ENCODE measurements at regions not wholly inside any gene's neighbourhood (a gene's known extent, or its start where the extent isn't known, plus 50 kb on each side); places are given as distances from the start of the nearest gene placed in this dataset.

DNA sequence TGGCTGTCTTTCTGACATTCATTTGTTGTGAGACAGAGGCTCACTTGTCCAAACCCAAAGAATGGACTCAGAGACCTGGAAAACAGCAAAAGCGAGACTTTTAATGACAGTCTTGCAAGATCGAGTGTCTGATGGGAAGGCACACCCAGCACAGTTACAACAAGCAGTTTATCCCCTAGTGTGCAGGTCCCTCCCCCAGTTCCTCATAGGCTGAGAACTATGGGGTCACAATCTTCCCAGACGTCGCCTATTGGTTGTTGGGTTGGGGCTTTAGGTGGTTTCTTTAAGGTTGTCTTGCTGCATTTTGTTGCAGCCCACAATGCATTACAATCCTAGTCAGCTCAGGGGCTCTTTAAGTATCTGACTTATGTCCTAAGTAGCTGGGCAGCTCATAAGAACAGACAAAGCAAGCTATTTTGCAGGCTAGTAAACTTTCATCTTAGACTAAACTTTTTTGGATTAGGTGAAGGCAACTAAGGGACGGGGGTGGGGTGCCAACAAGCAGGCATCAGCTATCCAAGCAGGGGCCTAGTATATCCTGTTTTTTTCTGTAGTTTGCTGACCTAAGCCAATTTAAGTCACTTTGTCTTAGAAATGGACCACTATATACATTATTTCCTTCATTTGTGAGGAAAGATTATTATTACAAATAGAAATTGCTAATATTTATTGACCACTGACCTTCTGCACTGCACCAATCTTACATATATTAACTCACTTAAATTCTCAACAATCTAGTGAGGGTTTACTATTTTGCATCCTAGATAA lies 151.8 kb downstream of the SETD4 start:
- H3K4me1 ChIP-seq = peaks cover 7% of the 10 kb centered on the region
- no peaks in the 10 kb centered on the region for H3K36me3 ChIP-seq
- intact Hi-C loops (cut with micrococcal nuclease) = no loop called here
- H3K4me3 ChIP-seq = no peak overlapping the region
- no peaks in the 10 kb centered on the region for H3K27me3 ChIP-seq (ENCODE audit: low read depth)
- TF ChIP-seq, protein P1, sequence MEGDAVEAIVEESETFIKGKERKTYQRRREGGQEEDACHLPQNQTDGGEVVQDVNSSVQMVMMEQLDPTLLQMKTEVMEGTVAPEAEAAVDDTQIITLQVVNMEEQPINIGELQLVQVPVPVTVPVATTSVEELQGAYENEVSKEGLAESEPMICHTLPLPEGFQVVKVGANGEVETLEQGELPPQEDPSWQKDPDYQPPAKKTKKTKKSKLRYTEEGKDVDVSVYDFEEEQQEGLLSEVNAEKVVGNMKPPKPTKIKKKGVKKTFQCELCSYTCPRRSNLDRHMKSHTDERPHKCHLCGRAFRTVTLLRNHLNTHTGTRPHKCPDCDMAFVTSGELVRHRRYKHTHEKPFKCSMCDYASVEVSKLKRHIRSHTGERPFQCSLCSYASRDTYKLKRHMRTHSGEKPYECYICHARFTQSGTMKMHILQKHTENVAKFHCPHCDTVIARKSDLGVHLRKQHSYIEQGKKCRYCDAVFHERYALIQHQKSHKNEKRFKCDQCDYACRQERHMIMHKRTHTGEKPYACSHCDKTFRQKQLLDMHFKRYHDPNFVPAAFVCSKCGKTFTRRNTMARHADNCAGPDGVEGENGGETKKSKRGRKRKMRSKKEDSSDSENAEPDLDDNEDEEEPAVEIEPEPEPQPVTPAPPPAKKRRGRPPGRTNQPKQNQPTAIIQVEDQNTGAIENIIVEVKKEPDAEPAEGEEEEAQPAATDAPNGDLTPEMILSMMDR (IDR thresholded peaks at IDR 0.05; ENCODE audit: borderline replicate concordance) = no peak
- H3K27ac ChIP-seq (replicated peaks) = no peak overlapping the region
- no peak for DNase-seq
- H3K9me3 ChIP-seq (replicated peaks) = no peaks in the 10 kb centered on the region

DNA sequence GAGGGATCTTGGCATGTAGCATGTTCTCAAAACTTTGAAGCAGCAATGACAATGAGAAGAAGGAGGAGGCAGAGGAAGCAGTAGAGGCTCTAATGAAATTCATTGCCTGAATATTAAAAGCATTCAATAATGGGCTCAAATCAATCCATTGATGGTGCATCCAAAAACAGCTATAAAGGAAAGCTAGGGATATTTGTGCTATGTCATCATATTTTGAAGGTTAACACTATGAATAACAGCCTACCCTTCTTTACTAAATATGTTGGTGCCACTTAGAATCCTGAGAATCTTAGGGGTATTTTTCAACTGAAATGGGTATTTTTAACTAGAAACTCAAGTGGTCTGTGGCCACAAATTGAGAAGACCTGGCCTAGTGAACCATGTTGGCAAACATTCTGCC lies 153.7 kb downstream of the SETD4 start:
- H3K9me3 ChIP-seq (replicated peaks) = peaks cover 4% of the 10 kb centered on the region
- no peak overlapping the region for H3K27ac ChIP-seq (replicated peaks)

DNA sequence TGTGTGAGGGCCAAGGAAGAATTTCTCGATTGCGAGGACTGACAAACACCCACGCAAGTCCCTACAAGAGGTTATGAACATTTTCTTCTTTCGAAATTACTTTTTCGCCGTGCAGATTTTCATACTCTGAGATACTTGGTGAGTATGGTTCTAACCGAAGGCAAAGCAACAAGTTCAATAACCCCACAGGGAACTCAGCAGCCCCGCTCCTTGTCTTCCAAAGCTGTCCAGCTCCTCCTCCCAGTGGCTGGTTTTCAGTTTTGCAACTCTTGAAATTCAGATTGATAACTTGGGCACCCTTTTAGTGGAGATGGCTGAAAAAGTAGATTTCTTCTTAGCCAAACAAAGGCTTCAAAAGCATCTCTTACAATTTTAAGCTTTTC lies 154.4 kb downstream of the SETD4 start:
- intact Hi-C loops (cut with micrococcal nuclease) = no loop called here
- H3K27ac ChIP-seq (replicated peaks) = peak overlapping the region; percentile 57
- H3K9me3 ChIP-seq (replicated peaks) = peaks cover 4% of the 10 kb centered on the region
- TF ChIP-seq, protein P1 (IDR thresholded peaks at IDR 0.05; ENCODE audit: borderline replicate concordance) = peak; percentile 11
- no peaks in the 10 kb centered on the region for H3K27me3 ChIP-seq (ENCODE audit: low read depth)
- H3K4me3 ChIP-seq = no peak overlapping the region
- peaks cover 7% of the 10 kb centered on the region for H3K4me1 ChIP-seq
- no peaks in the 10 kb centered on the region for H3K36me3 ChIP-seq
- no peak for DNase-seq

More for the DNA sequence above, 153.7 kb downstream of the SETD4 start:
- TF ChIP-seq, protein P1 (IDR thresholded peaks at IDR 0.05; ENCODE audit: borderline replicate concordance) = no peak
- intact Hi-C loops (cut with micrococcal nuclease) = no loop called here
- no peaks in the 10 kb centered on the region for H3K27me3 ChIP-seq (ENCODE audit: low read depth)
- H3K4me3 ChIP-seq = no peak overlapping the region
- H3K4me1 ChIP-seq = peaks cover 7% of the 10 kb centered on the region
- H3K36me3 ChIP-seq = no peaks in the 10 kb centered on the region
- DNase-seq = no peak

DNA sequence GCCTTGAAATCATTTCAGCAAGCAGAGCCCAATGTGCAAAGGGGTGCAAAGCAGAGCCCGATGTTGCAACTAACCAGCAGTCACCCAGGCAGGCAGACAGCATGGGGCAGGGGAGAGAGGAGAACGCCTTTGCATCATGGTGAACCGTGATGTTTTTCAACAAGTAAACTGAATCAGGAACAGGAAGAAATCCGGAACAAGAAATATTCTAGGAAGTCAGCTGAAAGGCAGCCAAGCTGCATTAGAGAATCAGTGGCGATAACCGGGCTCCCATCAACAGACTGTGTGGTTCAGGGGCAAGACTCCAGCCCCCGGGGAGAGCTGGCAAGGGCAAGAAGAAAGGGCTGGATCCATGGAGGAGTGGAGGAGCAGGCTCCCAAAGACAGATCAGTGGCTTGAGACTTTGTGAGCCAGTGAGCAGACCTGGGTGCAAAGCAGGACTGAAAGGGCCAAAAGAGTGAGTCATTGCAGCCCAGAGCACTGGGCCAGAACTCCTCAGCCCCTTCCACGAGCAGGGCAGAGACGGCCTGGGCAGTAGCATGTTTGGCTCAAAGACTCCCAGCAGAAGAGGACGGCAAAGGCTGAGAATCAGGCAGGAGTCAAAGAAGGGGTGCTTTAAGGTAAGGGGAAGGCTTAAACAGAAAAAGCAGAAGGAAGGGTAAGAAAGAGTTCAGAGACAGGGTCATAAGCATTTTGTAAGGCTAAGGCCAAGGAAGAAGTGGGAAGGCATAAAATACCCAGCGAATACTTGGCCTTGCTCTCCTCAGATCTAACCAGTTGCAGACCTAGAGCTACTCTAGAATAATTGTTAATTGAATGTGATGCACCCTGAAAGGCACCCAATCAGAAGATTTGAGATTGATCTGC lies 155.0 kb downstream of the SETD4 start:
- TF ChIP-seq, protein P1 (IDR thresholded peaks at IDR 0.05; ENCODE audit: borderline replicate concordance) = no peak
- peak; percentile 38 for DNase-seq
- Histone ChIP-seq H3K36me3 (no peaks in the 10 kb centered on the region), H3K27ac (replicated peaks) (peak overlapping the region; percentile 57), H3K9me3 (replicated peaks) (peaks cover 4% of the 10 kb centered on the region), H3K27me3 (ENCODE audit: low read depth) (no peaks in the 10 kb centered on the region), H3K4me1 (peaks cover 7% of the 10 kb centered on the region), H3K4me3 (no peak overlapping the region)
- intact Hi-C loops (cut with micrococcal nuclease) = no loop called here

DNA sequence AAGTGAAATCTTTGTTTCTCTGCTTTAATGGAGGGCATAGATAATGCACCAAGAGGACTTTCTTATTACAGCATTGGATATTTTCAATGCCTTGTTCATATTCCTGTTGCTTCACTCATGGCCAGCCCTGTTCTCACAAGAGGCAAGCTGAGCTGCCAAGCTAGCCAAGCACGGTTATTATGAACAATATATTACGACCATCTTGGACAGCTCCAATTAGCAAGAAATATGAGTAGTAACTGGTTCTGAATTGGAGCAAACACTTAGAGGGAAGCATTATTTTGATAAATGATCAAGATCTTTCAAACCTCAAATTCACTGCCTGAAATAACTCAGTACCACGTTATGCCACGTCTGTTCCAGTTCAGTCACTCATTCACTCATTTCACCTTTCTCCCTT lies 159.8 kb downstream of the SETD4 start:
- Histone ChIP-seq H3K27me3 (ENCODE audit: low read depth) (peaks cover 4% of the 10 kb centered on the region), H3K4me3 (no peak overlapping the region), H3K36me3 (no peaks in the 10 kb centered on the region), H3K9me3 (replicated peaks) (peaks cover 4% of the 10 kb centered on the region), H3K4me1 (peaks cover 7% of the 10 kb centered on the region), H3K27ac (replicated peaks) (no peak overlapping the region)
- intact Hi-C loops (cut with micrococcal nuclease) = no loop called here
- TF ChIP-seq, protein P1 (IDR thresholded peaks at IDR 0.05; ENCODE audit: borderline replicate concordance) = no peak
- DNase-seq = no peak

Measured in left ventricle myocardium inferior (tissue), 1 donor.